Glutamatergic neuron (in vitro differentiated cells): ENCODE measurements at regions not wholly inside any gene's neighbourhood (a gene's known extent, or its start where the extent isn't known, plus 50 kb on each side); places are given as distances from the start of the nearest gene placed in this dataset.
"Not testable (repeated sequence)": the region's sequence is repeated elsewhere in the genome, so short reads cannot be mapped to it uniquely, and the experiment has no call there.

ENCODE experiments used
- DNase-seq: peaks from one replicate; pipeline ENCODE4 v3.0.0; 2022
- H3K27ac Mint-ChIP-seq: one replicate; pipeline ENCODE4 v1.8.0; 2020; ENCODE audit warnings: mild to moderate bottlenecking, mixed read lengths, inconsistent platforms; ENCODE audit not compliant: unreplicated experiment
- H3K27me3 Mint-ChIP-seq: one replicate; pipeline ENCODE4 v1.8.0; 2020; ENCODE audit warnings: mild to moderate bottlenecking, moderate library complexity, mixed read lengths, inconsistent platforms; ENCODE audit not compliant: unreplicated experiment
- H3K36me3 Mint-ChIP-seq: one replicate; pipeline ENCODE4 v1.8.0; 2020; ENCODE audit warnings: mild to moderate bottlenecking, mixed read lengths, inconsistent platforms; ENCODE audit not compliant: unreplicated experiment
- H3K4me1 Mint-ChIP-seq: one replicate; pipeline ENCODE4 v1.8.0; 2020; ENCODE audit warnings: mild to moderate bottlenecking, low read depth, mixed read lengths, inconsistent platforms; ENCODE audit not compliant: unreplicated experiment
- H3K4me3 Mint-ChIP-seq: one replicate; pipeline ENCODE4 v1.8.0; 2020; ENCODE audit warnings: mild to moderate bottlenecking, mixed read lengths, inconsistent platforms; ENCODE audit not compliant: unreplicated experiment
- H3K9me3 Mint-ChIP-seq: one replicate; pipeline ENCODE4 v1.8.0; 2020; ENCODE audit warnings: mild to moderate bottlenecking, moderate library complexity, mixed read lengths, inconsistent platforms; ENCODE audit not compliant: unreplicated experiment
- TF ChIP-seq, protein P1 (sequence below): fragments of 200-600 bp; sonication (generic); IDR thresholded peaks from one replicate; pipeline ENCODE4 v1.5.0; 2021; ENCODE audit not compliant: partially characterized antibody, unreplicated experiment

DNA sequence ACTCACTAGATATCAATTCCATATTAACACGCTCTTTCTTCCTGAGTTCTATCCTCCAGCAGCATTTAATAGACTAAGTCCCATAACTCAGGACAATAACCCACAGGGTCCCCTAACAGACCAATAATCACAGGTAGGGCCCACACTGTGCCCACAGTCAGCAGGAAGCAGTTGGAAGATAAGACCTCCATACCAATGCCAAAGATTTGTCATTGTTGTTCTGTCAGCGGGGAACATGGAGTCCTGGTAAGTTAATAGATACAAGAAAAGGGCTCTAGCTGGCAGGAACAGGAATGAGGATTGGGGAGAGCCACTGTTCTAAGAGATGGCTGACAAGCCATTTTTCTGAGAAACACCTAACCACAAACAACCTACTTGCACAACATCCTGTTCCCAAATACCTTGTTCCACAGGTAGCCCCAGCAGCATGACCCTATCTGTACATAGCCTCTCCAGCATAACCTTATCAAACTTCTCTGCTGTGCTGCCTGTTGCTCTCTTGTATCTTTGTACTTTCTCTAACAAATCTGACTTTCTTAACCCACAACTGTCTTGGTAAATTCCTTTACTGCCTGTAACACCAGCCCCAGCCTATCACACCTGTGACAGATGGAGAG, 142.0 kb upstream of the KCNJ15 start:
- no peak overlapping the region for H3K4me3 Mint-ChIP-seq

GRCh38 chr21:38115870-38116269, 140.9 kb upstream of the KCNJ15 start:
- TF ChIP-seq, protein P1, sequence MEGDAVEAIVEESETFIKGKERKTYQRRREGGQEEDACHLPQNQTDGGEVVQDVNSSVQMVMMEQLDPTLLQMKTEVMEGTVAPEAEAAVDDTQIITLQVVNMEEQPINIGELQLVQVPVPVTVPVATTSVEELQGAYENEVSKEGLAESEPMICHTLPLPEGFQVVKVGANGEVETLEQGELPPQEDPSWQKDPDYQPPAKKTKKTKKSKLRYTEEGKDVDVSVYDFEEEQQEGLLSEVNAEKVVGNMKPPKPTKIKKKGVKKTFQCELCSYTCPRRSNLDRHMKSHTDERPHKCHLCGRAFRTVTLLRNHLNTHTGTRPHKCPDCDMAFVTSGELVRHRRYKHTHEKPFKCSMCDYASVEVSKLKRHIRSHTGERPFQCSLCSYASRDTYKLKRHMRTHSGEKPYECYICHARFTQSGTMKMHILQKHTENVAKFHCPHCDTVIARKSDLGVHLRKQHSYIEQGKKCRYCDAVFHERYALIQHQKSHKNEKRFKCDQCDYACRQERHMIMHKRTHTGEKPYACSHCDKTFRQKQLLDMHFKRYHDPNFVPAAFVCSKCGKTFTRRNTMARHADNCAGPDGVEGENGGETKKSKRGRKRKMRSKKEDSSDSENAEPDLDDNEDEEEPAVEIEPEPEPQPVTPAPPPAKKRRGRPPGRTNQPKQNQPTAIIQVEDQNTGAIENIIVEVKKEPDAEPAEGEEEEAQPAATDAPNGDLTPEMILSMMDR = no peak
- H3K4me3 Mint-ChIP-seq = no peak overlapping the region
- H3K27ac Mint-ChIP-seq = no peak overlapping the region
- no peaks in the 10 kb centered on the region for H3K4me1 Mint-ChIP-seq
- no peak for DNase-seq
- H3K9me3 Mint-ChIP-seq = peaks cover 2% of the 10 kb centered on the region
- H3K27me3 Mint-ChIP-seq = peaks cover 7% of the 10 kb centered on the region
- H3K36me3 Mint-ChIP-seq = peaks cover 9% of the 10 kb centered on the region

More for the DNA sequence above, 142.0 kb upstream of the KCNJ15 start:
- peaks cover 2% of the 10 kb centered on the region for H3K9me3 Mint-ChIP-seq
- TF ChIP-seq, protein P1 = no peak
- H3K27ac Mint-ChIP-seq = no peak overlapping the region
- no peak for DNase-seq
- H3K36me3 Mint-ChIP-seq = peaks cover 9% of the 10 kb centered on the region
- H3K27me3 Mint-ChIP-seq = peaks cover 7% of the 10 kb centered on the region
- no peaks in the 10 kb centered on the region for H3K4me1 Mint-ChIP-seq

DNA sequence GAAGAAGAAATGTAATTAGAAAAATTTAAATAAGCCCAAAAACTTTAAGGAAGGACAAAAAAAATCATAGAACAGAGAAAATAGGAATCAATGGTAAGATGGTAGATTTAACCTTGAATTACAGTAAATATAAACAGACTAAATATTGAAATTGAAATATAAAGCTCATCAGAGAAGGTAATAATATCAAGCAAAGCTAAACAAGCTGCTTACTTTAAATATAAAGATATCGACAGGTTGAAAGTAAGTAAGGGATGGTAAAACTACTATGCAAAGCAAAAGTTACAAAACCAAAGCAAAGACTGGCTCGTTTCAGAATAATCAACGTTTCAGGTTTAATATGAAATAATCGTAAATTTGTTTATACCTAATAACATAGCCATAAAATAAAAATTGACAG, 137.0 kb upstream of the KCNJ15 start:
- Mint-ChIP-seq H3K36me3 (no peaks in the 10 kb centered on the region), H3K27ac (no peak overlapping the region), H3K4me3 (no peak overlapping the region), H3K4me1 (no peaks in the 10 kb centered on the region), H3K9me3 (peaks cover 2% of the 10 kb centered on the region), H3K27me3 (peaks cover 4% of the 10 kb centered on the region)
- no peak for DNase-seq
- TF ChIP-seq, protein P1 = no peak

DNA sequence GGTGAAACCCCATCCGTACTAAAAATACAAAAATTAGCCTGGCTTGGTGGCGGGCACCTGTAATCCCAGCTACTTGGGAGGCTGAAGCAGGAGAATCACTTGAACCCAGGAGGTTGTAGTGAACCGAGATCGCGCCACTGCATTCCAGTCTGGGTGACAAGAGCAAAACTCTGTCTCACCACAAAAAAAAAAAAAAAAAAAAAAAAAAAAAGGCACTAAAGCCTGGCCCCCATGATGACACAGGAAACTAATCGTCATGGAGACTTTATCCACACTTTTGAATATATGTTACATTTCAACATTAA, 136.2 kb upstream of the KCNJ15 start:
- not testable (repeated sequence) for H3K27ac Mint-ChIP-seq, H3K4me1 Mint-ChIP-seq

GRCh38 chr21:38120984-38121855, 135.6 kb upstream of the KCNJ15 start:
- TF ChIP-seq, protein P1 = no peak
- no peaks in the 10 kb centered on the region for H3K36me3 Mint-ChIP-seq
- H3K27me3 Mint-ChIP-seq = no peaks in the 10 kb centered on the region
- H3K27ac Mint-ChIP-seq = no peak overlapping the region
- no peaks in the 10 kb centered on the region for H3K4me1 Mint-ChIP-seq
- DNase-seq = no peak
- peaks cover 2% of the 10 kb centered on the region for H3K9me3 Mint-ChIP-seq
- H3K4me3 Mint-ChIP-seq = no peak overlapping the region

More for the DNA sequence above, 136.2 kb upstream of the KCNJ15 start:
- not testable (repeated sequence) for H3K9me3 Mint-ChIP-seq, H3K4me3 Mint-ChIP-seq, H3K27me3 Mint-ChIP-seq, DNase-seq, H3K36me3 Mint-ChIP-seq
